Prostate gland (tissue), 2 donors: ENCODE measurements at regions not wholly inside any gene's neighbourhood (a gene's known extent, or its start where the extent isn't known, plus 50 kb on each side); places are given as distances from the start of the nearest gene placed in this dataset.

Experiments used
- CTCF ChIP-seq, 4 experiments: fragments of 200-600 bp in 2 of 4; fragments of 450-650 bp in 2 of 4; sonication (generic) in 2 of 4; IDR thresholded peaks; 1 replicate in 3 of 4; 2 replicates in 1 of 4; pipeline ENCODE4 v1.5.1; 2016 to 2019; ENCODE audit warnings: antibody characterized with exemption in 4 of 4, mild to moderate bottlenecking in 2 of 4, moderate library complexity in 2 of 4
- POLR2A ChIP-seq: fragments of 450-650 bp; IDR thresholded peaks from one replicate; pipeline ENCODE4 v1.6.1; 2016; ENCODE audit warnings: antibody characterized with exemption, mild to moderate bottlenecking
- POLR2AphosphoS5 ChIP-seq: sonication (generic); formaldehyde crosslinking; IDR thresholded peaks from one replicate; pipeline ENCODE4 v1.6.1; 2017; ENCODE audit warnings: antibody characterized with exemption

- no peak for TF ChIP-seq POLR2A
- no peak for TF ChIP-seq CTCF (IDR thresholded peaks at IDR 0.05)
- TF ChIP-seq POLR2AphosphoS5 = no peak
Measured at GRCh38 chr1:60133848-60134247, 60.3 kb upstream of the C1orf87 start.
